Tibial artery (tissue), 4 donors: ENCODE measurements at regions not wholly inside any gene's neighbourhood (a gene's known extent, or its start where the extent isn't known, plus 50 kb on each side); places are given as distances from the start of the nearest gene placed in this dataset.

Experiments used
- DNase-seq, 2 donors: peaks; one replicate each; pipeline ENCODE4 v3.0.0-alpha.2; 2019
- H3K27ac ChIP-seq, 2 donors: fragments of 200-600 bp; sonication (generic) in 1 of 2; 1 replicate in 1 of 2; 2 replicates in 1 of 2; pipeline ENCODE4 v1.5.1; 2018 to 2019; ENCODE audit warnings: mild to moderate bottlenecking in 1 of 2
- H3K27me3 ChIP-seq, 2 donors: fragments of 200-600 bp; sonication (generic) in 1 of 2; one replicate each; pipeline versions ENCODE4 v1.5.1 to v1.6.0; 2016 to 2019
- H3K36me3 ChIP-seq, 3 donors: fragments of 200-600 bp; sonication (generic) in 2 of 3; one replicate each; pipeline ENCODE4 v1.5.1; 2016 to 2019; ENCODE audit warnings: mild to moderate bottlenecking in 2 of 3
- H3K4me1 ChIP-seq, 4 donors: fragments of 200-600 bp; sonication (generic) in 2 of 4; 1 replicate in 3 of 4; 2 replicates in 1 of 4; pipeline ENCODE4 v1.5.1; 2016 to 2019
- H3K4me3 ChIP-seq, 2 donors: fragments of 200-600 bp; sonication (generic) in 1 of 2; 1 replicate in 1 of 2; 2 replicates in 1 of 2; pipeline ENCODE4 v1.5.1; 2018 to 2019; ENCODE audit warnings: mild to moderate bottlenecking in 2 of 2
- H3K9me3 ChIP-seq, 3 donors: fragments of 200-600 bp; sonication (generic) in 1 of 3; one replicate each; pipeline ENCODE4 v1.5.1; 2016 to 2019
- CTCF ChIP-seq, 2 experiments: fragments of 200-600 bp in 1 of 2; fragments of 450-650 bp in 1 of 2; IDR thresholded peaks; one replicate each; pipeline ENCODE4 v1.5.1; 2017 to 2019; ENCODE audit warnings: antibody characterized with exemption in 2 of 2, mild to moderate bottlenecking in 1 of 2, moderate library complexity in 1 of 2
- intact Hi-C: fragments of 100-400 bp; cut with DNase I; formaldehyde crosslinking; loops from one replicate; pipeline ENCODE4 v1.15.0; 2023; ENCODE audit warnings: low total_unique reads

- DNase-seq = no peak
- intact Hi-C loops = no loop called here
Observed at GRCh38 chr6:118761645-118762044, 110.3 kb upstream of the CEP85L start.

GRCh38 chr6:118758946-118759345, 107.6 kb upstream of the CEP85L start:
- Histone ChIP-seq H3K27me3 (no peaks in the 10 kb centered on the region), H3K4me1 (no peaks in the 10 kb centered on the region), H3K9me3 (no peaks in the 10 kb centered on the region), H3K4me3 (no peak overlapping the region), H3K27ac (no peak overlapping the region), H3K36me3 (no peaks in the 10 kb centered on the region)
- intact Hi-C loops = no loop called here
- DNase-seq = no peak
- no peak for TF ChIP-seq CTCF (IDR thresholded peaks at IDR 0.05)

More at GRCh38 chr6:118761645-118762044, 110.3 kb upstream of the CEP85L start:
- H3K36me3 ChIP-seq = no peaks in the 10 kb centered on the region
- no peak for TF ChIP-seq CTCF (IDR thresholded peaks at IDR 0.05)
- no peaks in the 10 kb centered on the region for H3K4me1 ChIP-seq
- no peak overlapping the region for H3K4me3 ChIP-seq
- H3K27me3 ChIP-seq = no peaks in the 10 kb centered on the region
- H3K27ac ChIP-seq = no peak overlapping the region
- no peaks in the 10 kb centered on the region for H3K9me3 ChIP-seq

GRCh38 chr6:118755941-118756646, 104.7 kb upstream of the CEP85L start:
- no peak for TF ChIP-seq CTCF (IDR thresholded peaks at IDR 0.05)
- Histone ChIP-seq H3K4me1 (no peaks in the 10 kb centered on the region), H3K36me3 (no peaks in the 10 kb centered on the region), H3K27ac (no peak overlapping the region), H3K9me3 (no peaks in the 10 kb centered on the region), H3K27me3 (no peaks in the 10 kb centered on the region), H3K4me3 (no peak overlapping the region)
- no peak for DNase-seq
- intact Hi-C loops = no loop called here

GRCh38 chr6:118752803-118753202, 101.4 kb upstream of the CEP85L start:
- intact Hi-C loops = no loop called here
- DNase-seq = no peak
- Histone ChIP-seq H3K4me3 (no peak overlapping the region), H3K27me3 (no peaks in the 10 kb centered on the region), H3K36me3 (no peaks in the 10 kb centered on the region), H3K27ac (no peak overlapping the region), H3K9me3 (no peaks in the 10 kb centered on the region), H3K4me1 (peaks cover 0 to 10% (median 3%) of the 10 kb centered on the region in 4 donors)
- no peak for TF ChIP-seq CTCF (IDR thresholded peaks at IDR 0.05)

- intact Hi-C loops = no loop called here
- Histone ChIP-seq H3K27ac (no peak overlapping the region), H3K9me3 (no peaks in the 10 kb centered on the region), H3K27me3 (no peaks in the 10 kb centered on the region), H3K4me1 (peaks cover 0 to 10% (median 3%) of the 10 kb centered on the region in 4 donors), H3K4me3 (no peak overlapping the region), H3K36me3 (no peaks in the 10 kb centered on the region)
- DNase-seq = no peak
- no peak for TF ChIP-seq CTCF (IDR thresholded peaks at IDR 0.05)
Observed at GRCh38 chr6:118751072-118751471, 99.7 kb upstream of the CEP85L start.
